KMS-11 (cell line): ENCODE measurements at regions not wholly inside any gene's neighbourhood (a gene's known extent, or its start where the extent isn't known, plus 50 kb on each side); places are given as distances from the start of the nearest gene placed in this dataset.

ENCODE experiments used
- H2AFZ ChIP-seq: fragments of 200-600 bp; sonication (generic); 2 replicates; pipeline ENCODE4 v1.6.1; 2016; ENCODE audit warnings: antibody characterized with exemption, mixed run types, low read depth
- H3K27ac ChIP-seq: fragments of 200-600 bp; sonication (generic); 2 replicates; pipeline ENCODE4 v1.6.1; 2016; ENCODE audit warnings: mild to moderate bottlenecking, mixed run types
- H3K27me3 ChIP-seq: fragments of 200-600 bp; sonication (generic); 2 replicates; pipeline ENCODE4 v1.6.1; 2017; ENCODE audit warnings: mild to moderate bottlenecking, low read depth, mixed run types, moderate library complexity; ENCODE audit not compliant: insufficient read depth
- H3K36me3 ChIP-seq: fragments of 200-600 bp; sonication (generic); 2 replicates; pipeline ENCODE4 v1.6.1; 2017; ENCODE audit warnings: mild to moderate bottlenecking, mixed run types; ENCODE audit not compliant: insufficient read depth
- H3K4me1 ChIP-seq: fragments of 200-600 bp; sonication (generic); 2 replicates; pipeline ENCODE4 v1.6.1; 2016; ENCODE audit warnings: mild to moderate bottlenecking, low read depth, mixed run types; ENCODE audit not compliant: poor library complexity, severe bottlenecking
- H3K4me2 ChIP-seq: fragments of 200-600 bp; sonication (generic); 2 replicates; pipeline ENCODE4 v1.7.0; 2016; ENCODE audit warnings: mild to moderate bottlenecking, mixed run types
- H3K4me3 ChIP-seq: fragments of 200-600 bp; sonication (generic); IDR thresholded peaks from 2 replicates; pipeline ENCODE4 v1.6.1; 2017; ENCODE audit warnings: low read depth, low read length, mixed read lengths; ENCODE audit not compliant: insufficient read depth
- H3K79me2 ChIP-seq: fragments of 200-600 bp; sonication (generic); 2 replicates; pipeline ENCODE4 v1.6.1; 2016; ENCODE audit warnings: low read depth, mixed run types; ENCODE audit not compliant: insufficient read depth
- H3K9ac ChIP-seq: fragments of 200-600 bp; sonication (generic); 2 replicates; pipeline ENCODE4 v1.6.1; 2016; ENCODE audit warnings: mild to moderate bottlenecking, mixed run types
- H4K20me1 ChIP-seq: fragments of 200-600 bp; sonication (generic); 2 replicates; pipeline ENCODE4 v1.6.1; 2016; ENCODE audit warnings: mild to moderate bottlenecking, mixed run types; ENCODE audit not compliant: insufficient read depth
- CTCF ChIP-seq: fragments of 200-600 bp; sonication (generic); conservative IDR thresholded peaks from 2 replicates; pipeline ENCODE4 v1.6.1; 2017; ENCODE audit warnings: low read depth, mild to moderate bottlenecking, antibody characterized with exemption, low read length, moderate library complexity, mixed read lengths

- Histone ChIP-seq H3K4me3 (no peak overlapping the region), H3K27ac (no peak overlapping the region), H4K20me1 (no peaks in the 10 kb centered on the region), H3K4me1 (no peaks in the 10 kb centered on the region), H3K79me2 (no peaks in the 10 kb centered on the region), H3K36me3 (no peaks in the 10 kb centered on the region), H2AFZ (no peak overlapping the region), H3K27me3 (no peaks in the 10 kb centered on the region), H3K4me2 (no peak overlapping the region), H3K9ac (no peak overlapping the region)
- TF ChIP-seq CTCF = no peak
These were observed 938.1 kb downstream of the FAM133A start for GRCh38 chrX:94612140-94612539.

DNA sequence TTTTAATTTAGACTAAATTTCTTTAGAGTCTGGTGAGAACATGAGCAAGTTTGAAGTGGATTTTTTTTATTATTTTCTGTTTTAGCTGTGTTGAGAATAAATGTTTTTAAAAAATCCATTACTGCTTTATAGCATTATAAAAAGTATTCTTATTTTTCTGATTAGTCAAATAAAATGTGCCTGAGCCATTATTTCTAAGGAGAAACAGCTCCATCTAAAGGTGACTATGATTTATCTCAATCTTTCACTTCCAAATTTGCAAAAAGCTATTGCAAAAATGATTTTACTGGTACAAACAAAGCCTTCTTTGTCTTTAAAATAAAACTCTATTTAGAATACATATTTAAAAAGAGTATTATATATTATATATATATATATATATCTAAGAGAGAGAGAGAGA lies 959.2 kb downstream of the FAM133A start:
- H3K36me3 ChIP-seq = no peaks in the 10 kb centered on the region
- H3K27me3 ChIP-seq = no peaks in the 10 kb centered on the region
- no peak overlapping the region for H3K4me2 ChIP-seq
- no peaks in the 10 kb centered on the region for H3K79me2 ChIP-seq
- TF ChIP-seq CTCF = no peak
- H4K20me1 ChIP-seq = no peaks in the 10 kb centered on the region
- H3K9ac ChIP-seq = no peak overlapping the region
- no peak overlapping the region for H3K4me3 ChIP-seq
- H2AFZ ChIP-seq = no peak overlapping the region
- H3K27ac ChIP-seq = no peak overlapping the region
- no peaks in the 10 kb centered on the region for H3K4me1 ChIP-seq

DNA sequence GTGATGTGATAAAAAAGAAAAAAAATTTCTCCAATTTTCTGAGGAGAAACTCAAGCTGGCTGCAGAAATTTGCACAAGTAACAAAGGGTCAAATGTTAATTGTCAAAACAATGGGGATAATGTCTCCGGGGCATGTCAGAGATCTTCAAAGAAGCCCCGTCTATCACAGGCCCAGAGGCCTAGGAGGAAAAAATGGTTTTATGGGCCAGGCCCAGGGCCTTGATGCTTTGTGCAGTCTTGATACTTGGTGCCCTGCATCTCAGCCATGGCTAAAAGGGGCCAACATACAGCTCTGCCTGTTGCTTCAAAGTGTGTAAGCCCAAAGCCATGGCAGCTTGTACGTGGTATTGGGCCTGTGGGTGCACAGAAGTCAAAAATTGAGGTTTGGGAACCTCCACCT lies 961.0 kb downstream of the FAM133A start:
- Histone ChIP-seq H3K79me2 (no peaks in the 10 kb centered on the region), H3K4me3 (no peak overlapping the region)
- no peak for TF ChIP-seq CTCF

DNA sequence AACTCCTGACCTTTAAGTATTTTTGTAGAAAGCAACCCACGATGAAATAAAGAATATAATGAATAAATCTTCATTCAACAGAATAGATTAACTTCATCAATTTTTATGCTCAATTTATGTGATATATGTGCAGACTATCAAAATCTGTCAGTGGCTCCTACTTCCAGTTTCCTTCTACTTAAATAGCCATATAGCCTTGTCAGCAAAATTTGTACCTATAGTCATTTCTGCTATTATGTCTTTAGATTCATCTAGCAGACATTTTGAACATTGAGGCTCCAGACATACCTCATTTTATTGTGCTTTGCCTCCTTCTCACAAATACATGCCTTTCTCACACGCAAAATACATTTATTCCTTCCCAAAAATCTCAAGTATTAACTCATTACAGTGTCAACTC lies 971.7 kb downstream of the FAM133A start:
- Histone ChIP-seq H3K9ac (no peak overlapping the region), H3K79me2 (no peaks in the 10 kb centered on the region), H3K4me1 (no peaks in the 10 kb centered on the region), H3K36me3 (no peaks in the 10 kb centered on the region), H2AFZ (no peak overlapping the region), H3K4me2 (no peak overlapping the region), H3K27me3 (no peaks in the 10 kb centered on the region), H4K20me1 (no peaks in the 10 kb centered on the region), H3K4me3 (no peak overlapping the region), H3K27ac (no peak overlapping the region)
- TF ChIP-seq CTCF = no peak

More for the DNA sequence above, 961.0 kb downstream of the FAM133A start:
- Histone ChIP-seq H3K4me1 (no peaks in the 10 kb centered on the region), H3K36me3 (no peaks in the 10 kb centered on the region), H3K9ac (no peak overlapping the region), H2AFZ (no peak overlapping the region), H3K27ac (no peak overlapping the region), H4K20me1 (no peaks in the 10 kb centered on the region), H3K4me2 (no peak overlapping the region), H3K27me3 (no peaks in the 10 kb centered on the region)

GRCh38 chrX:94655180-94655579 lies 981.2 kb downstream of the FAM133A start:
- no peaks in the 10 kb centered on the region for H3K27me3 ChIP-seq
- no peak overlapping the region for H3K9ac ChIP-seq
- H3K36me3 ChIP-seq = no peaks in the 10 kb centered on the region
- TF ChIP-seq CTCF = no peak
- no peak overlapping the region for H3K4me2 ChIP-seq
- no peaks in the 10 kb centered on the region for H3K79me2 ChIP-seq
- no peak overlapping the region for H2AFZ ChIP-seq
- H3K4me3 ChIP-seq = no peak overlapping the region
- H3K27ac ChIP-seq = no peak overlapping the region
- no peaks in the 10 kb centered on the region for H3K4me1 ChIP-seq
- no peaks in the 10 kb centered on the region for H4K20me1 ChIP-seq
